ENCODE measurements at regions not wholly inside any gene's neighbourhood (a gene's known extent, or its start where the extent isn't known, plus 50 kb on each side); places are given as distances from the start of the nearest gene placed in this dataset.
A peak's percentile ranks its signal among the peaks of the same experiment; 100 is the strongest.

DNA sequence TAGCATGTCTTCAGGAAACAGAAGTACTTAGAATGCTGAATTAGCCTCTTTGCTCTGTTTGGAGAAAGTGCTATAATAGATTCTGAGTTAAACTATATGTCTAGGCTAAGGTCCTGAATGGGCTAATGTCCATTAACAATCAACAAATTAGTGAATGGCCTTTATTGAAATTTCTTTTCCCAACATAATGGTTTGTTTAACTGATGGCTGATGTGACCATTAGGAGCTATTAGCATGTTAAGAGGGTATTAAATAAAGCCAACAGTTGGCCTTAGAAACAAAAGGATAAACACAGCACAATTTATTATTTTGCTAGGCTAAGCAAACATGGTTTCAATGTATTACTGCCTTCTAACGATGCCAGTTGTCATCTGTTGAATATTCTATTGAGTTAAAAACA lies 234.3 kb upstream of the HS3ST5 start:
- H3K4me3 Mint-ChIP-seq: no peak overlapping the region
- no peaks in the 10 kb centered on the region for H3K79me2 ChIP-seq (ENCODE audit: low read depth)
- no peak for DNase-seq (ENCODE audit: low spot score)
- H3K27me3 Mint-ChIP-seq (ENCODE audit: insufficient read depth, low read depth): no peaks in the 10 kb centered on the region
- no peaks in the 10 kb centered on the region for H3F3A ChIP-seq (ENCODE audit: low read depth)
- TF ChIP-seq EZH2 (IDR thresholded peaks at IDR 0.05) (no peak), EZH2phosphoT487 (IDR thresholded peaks at IDR 0.05) (no peak)
- TF ChIP-seq, protein P1, sequence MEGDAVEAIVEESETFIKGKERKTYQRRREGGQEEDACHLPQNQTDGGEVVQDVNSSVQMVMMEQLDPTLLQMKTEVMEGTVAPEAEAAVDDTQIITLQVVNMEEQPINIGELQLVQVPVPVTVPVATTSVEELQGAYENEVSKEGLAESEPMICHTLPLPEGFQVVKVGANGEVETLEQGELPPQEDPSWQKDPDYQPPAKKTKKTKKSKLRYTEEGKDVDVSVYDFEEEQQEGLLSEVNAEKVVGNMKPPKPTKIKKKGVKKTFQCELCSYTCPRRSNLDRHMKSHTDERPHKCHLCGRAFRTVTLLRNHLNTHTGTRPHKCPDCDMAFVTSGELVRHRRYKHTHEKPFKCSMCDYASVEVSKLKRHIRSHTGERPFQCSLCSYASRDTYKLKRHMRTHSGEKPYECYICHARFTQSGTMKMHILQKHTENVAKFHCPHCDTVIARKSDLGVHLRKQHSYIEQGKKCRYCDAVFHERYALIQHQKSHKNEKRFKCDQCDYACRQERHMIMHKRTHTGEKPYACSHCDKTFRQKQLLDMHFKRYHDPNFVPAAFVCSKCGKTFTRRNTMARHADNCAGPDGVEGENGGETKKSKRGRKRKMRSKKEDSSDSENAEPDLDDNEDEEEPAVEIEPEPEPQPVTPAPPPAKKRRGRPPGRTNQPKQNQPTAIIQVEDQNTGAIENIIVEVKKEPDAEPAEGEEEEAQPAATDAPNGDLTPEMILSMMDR (IDR thresholded peaks at IDR 0.05): no peak
- no peaks in the 10 kb centered on the region for H4K20me1 ChIP-seq (ENCODE audit: low read depth)
- H3K9me3 Mint-ChIP-seq: peaks cover 7% of the 10 kb centered on the region
- no peaks in the 10 kb centered on the region for H3K36me3 ChIP-seq
- no peaks in the 10 kb centered on the region for H3K36me3 Mint-ChIP-seq
- no peak overlapping the region for H3K27ac Mint-ChIP-seq
- no peaks in the 10 kb centered on the region for H3K4me1 Mint-ChIP-seq
- H3K4me3 ChIP-seq: no peak overlapping the region
- H2AFZ ChIP-seq (replicated peaks): no peak overlapping the region
- no peak overlapping the region for H3K27ac ChIP-seq
- no peak overlapping the region for H3K9ac ChIP-seq
- no peaks in the 10 kb centered on the region for H3K9me3 ChIP-seq (ENCODE audit: low read depth)
- no peaks in the 10 kb centered on the region for H3K4me1 ChIP-seq
- H3K27me3 ChIP-seq: no peaks in the 10 kb centered on the region
- H3K4me2 ChIP-seq: no peak overlapping the region

DNA sequence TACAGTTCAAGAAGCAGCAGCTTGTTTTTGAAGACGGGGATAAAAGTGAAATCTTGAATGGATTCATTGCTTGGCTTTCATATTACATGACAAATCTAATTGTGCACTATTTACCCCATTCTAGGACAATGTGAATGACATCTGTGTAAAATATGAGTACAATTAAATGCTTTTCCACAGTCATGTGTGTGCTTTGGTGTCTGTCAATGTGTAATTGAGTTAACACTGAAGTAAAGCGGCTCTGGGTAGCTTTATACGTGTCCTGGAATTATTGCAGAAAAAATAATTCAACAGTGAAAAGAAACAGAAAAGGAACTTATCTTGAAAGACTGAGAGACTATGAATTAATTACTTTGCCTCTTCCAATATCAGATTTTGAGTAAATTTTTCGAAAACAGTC lies 233.5 kb upstream of the HS3ST5 start:
- H3K4me1 Mint-ChIP-seq: no peaks in the 10 kb centered on the region
- H3K27ac Mint-ChIP-seq: no peak overlapping the region
- Histone ChIP-seq H3K9me3 (ENCODE audit: low read depth) (no peaks in the 10 kb centered on the region), H3K4me1 (no peaks in the 10 kb centered on the region), H3K79me2 (ENCODE audit: low read depth) (no peaks in the 10 kb centered on the region), H3K4me2 (no peak overlapping the region), H3K27me3 (no peaks in the 10 kb centered on the region), H3K27ac (no peak overlapping the region), H3K4me3 (no peak overlapping the region), H2AFZ (replicated peaks) (no peak overlapping the region), H3K9ac (no peak overlapping the region), H3F3A (ENCODE audit: low read depth) (no peaks in the 10 kb centered on the region), H3K36me3 (no peaks in the 10 kb centered on the region), H4K20me1 (ENCODE audit: low read depth) (no peaks in the 10 kb centered on the region)
- H3K36me3 Mint-ChIP-seq: no peaks in the 10 kb centered on the region
- no peak for DNase-seq (ENCODE audit: low spot score)
- H3K27me3 Mint-ChIP-seq (ENCODE audit: insufficient read depth, low read depth): no peaks in the 10 kb centered on the region
- no peak overlapping the region for H3K4me3 Mint-ChIP-seq
- TF ChIP-seq, protein P1 (IDR thresholded peaks at IDR 0.05): no peak
- no peak for TF ChIP-seq EZH2phosphoT487 (IDR thresholded peaks at IDR 0.05)
- TF ChIP-seq EZH2 (IDR thresholded peaks at IDR 0.05): no peak
- H3K9me3 Mint-ChIP-seq: peaks cover 3% of the 10 kb centered on the region

DNA sequence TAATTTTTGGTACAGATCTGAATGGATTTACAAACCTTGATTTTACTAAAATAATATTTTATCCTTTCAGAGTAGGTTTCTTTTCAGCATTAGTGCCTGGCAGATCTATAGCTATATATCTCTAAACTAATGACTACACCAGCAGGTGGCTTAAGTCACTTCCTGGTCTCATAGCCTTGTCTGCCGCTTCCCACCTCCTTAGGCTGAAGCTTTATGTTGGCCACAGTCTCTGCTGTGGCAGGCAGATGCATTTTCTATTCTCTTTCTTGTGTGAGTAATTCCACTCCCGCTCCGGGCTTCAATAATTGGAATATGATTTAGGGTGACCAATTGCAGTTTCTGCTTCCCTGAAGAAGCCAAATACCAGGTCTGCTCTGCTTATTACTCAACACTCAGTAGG lies 226.8 kb upstream of the HS3ST5 start:
- no peaks in the 10 kb centered on the region for H3K36me3 Mint-ChIP-seq
- peak; percentile 20 for DNase-seq (ENCODE audit: low spot score)

More for the DNA sequence above, 226.8 kb upstream of the HS3ST5 start:
- Mint-ChIP-seq H3K27me3 (ENCODE audit: insufficient read depth, low read depth) (no peaks in the 10 kb centered on the region), H3K9me3 (peaks cover 8% of the 10 kb centered on the region), H3K27ac (no peak overlapping the region), H3K4me1 (no peaks in the 10 kb centered on the region), H3K4me3 (no peak overlapping the region)
- Histone ChIP-seq H3K4me2 (no peak overlapping the region), H4K20me1 (ENCODE audit: low read depth) (no peaks in the 10 kb centered on the region), H3K4me3 (no peak overlapping the region), H3F3A (ENCODE audit: low read depth) (no peaks in the 10 kb centered on the region), H3K27me3 (no peaks in the 10 kb centered on the region), H3K4me1 (no peaks in the 10 kb centered on the region), H3K9ac (no peak overlapping the region), H3K36me3 (no peaks in the 10 kb centered on the region), H2AFZ (replicated peaks) (no peak overlapping the region), H3K9me3 (ENCODE audit: low read depth) (no peaks in the 10 kb centered on the region), H3K27ac (no peak overlapping the region), H3K79me2 (ENCODE audit: low read depth) (no peaks in the 10 kb centered on the region)
- TF ChIP-seq EZH2 (IDR thresholded peaks at IDR 0.05): no peak
- no peak for TF ChIP-seq EZH2phosphoT487 (IDR thresholded peaks at IDR 0.05)
- TF ChIP-seq, protein P1 (IDR thresholded peaks at IDR 0.05): peak; percentile 6

Measured in neural progenitor cell (in vitro differentiated cells).